GM18951 (cell line): ENCODE measurements at regions not wholly inside any gene's neighbourhood (a gene's known extent, or its start where the extent isn't known, plus 50 kb on each side); places are given as distances from the start of the nearest gene placed in this dataset.

Experiments used
- POLR2A ChIP-seq: IDR thresholded peaks from 4 replicates; pipeline ENCODE4 v1.6.1; 2011; ENCODE audit warnings: mild to moderate bottlenecking; ENCODE audit not compliant: insufficient read length, insufficient read depth; ENCODE audit errors: extremely low read depth
- in situ Hi-C: fragments of 300-500 bp; cut with MboI; formaldehyde crosslinking; loops from one replicate; pipeline ENCODE4 v1.12.0; 2022; ENCODE audit warnings: low sequenced_read_pairs, mixed read lengths, inconsistent platforms; ENCODE audit not compliant: unreplicated experiment

- TF ChIP-seq POLR2A: no peak
- in situ Hi-C loops: no loop called here
Measured at GRCh38 chr5:29587832-29588231, 1605.7 kb upstream of the CDH6 start.

GRCh38 chr5:29568028-29568427, 1625.5 kb upstream of the CDH6 start:
- in situ Hi-C loops: no loop called here

GRCh38 chr5:29561564-29561963, 1631.9 kb upstream of the CDH6 start:
- in situ Hi-C loops: no loop called here

More at GRCh38 chr5:29568028-29568427, 1625.5 kb upstream of the CDH6 start:
- no peak for TF ChIP-seq POLR2A

GRCh38 chr5:29550523-29550922, 1643.0 kb upstream of the CDH6 start:
- TF ChIP-seq POLR2A: no peak
- in situ Hi-C loops: no loop called here

More at GRCh38 chr5:29561564-29561963, 1631.9 kb upstream of the CDH6 start:
- TF ChIP-seq POLR2A: no peak

GRCh38 chr5:29548262-29548661, 1645.2 kb upstream of the CDH6 start:
- no peak for TF ChIP-seq POLR2A
- in situ Hi-C loops: no loop called here

- TF ChIP-seq POLR2A: no peak
- in situ Hi-C loops: no loop called here
Measured at GRCh38 chr5:29547236-29547865, 1646.1 kb upstream of the CDH6 start.

- TF ChIP-seq POLR2A: no peak
- in situ Hi-C loops: no loop called here
Measured at GRCh38 chr5:29543501-29543900, 1650.0 kb upstream of the CDH6 start.

- no peak for TF ChIP-seq POLR2A
- in situ Hi-C loops: no loop called here
Measured at GRCh38 chr5:29524227-29524626, 1669.3 kb upstream of the CDH6 start.

- TF ChIP-seq POLR2A: no peak
- in situ Hi-C loops: no loop called here
Measured at GRCh38 chr5:29518176-29518575, 1675.3 kb upstream of the CDH6 start.

- TF ChIP-seq POLR2A: no peak
- in situ Hi-C loops: no loop called here
Measured at GRCh38 chr5:29516224-29516623, 1677.3 kb upstream of the CDH6 start.

GRCh38 chr5:29508131-29508530, 1685.4 kb upstream of the CDH6 start:
- in situ Hi-C loops: no loop called here
- TF ChIP-seq POLR2A: no peak

GRCh38 chr5:29504411-29504810, 1689.1 kb upstream of the CDH6 start:
- in situ Hi-C loops: no loop called here
- TF ChIP-seq POLR2A: no peak

- no peak for TF ChIP-seq POLR2A
Measured at GRCh38 chr5:29498860-29499259, 1694.6 kb upstream of the CDH6 start.

GRCh38 chr5:29498412-29498811, 1695.1 kb upstream of the CDH6 start:
- in situ Hi-C loops: no loop called here
- TF ChIP-seq POLR2A: no peak

More at GRCh38 chr5:29498860-29499259, 1694.6 kb upstream of the CDH6 start:
- in situ Hi-C loops: no loop called here

- no peak for TF ChIP-seq POLR2A
- in situ Hi-C loops: no loop called here
Measured at GRCh38 chr5:29485333-29485732, 1708.2 kb upstream of the CDH6 start.
